HG03066 (cell line): ENCODE measurements at regions not wholly inside any gene's neighbourhood (a gene's known extent, or its start where the extent isn't known, plus 50 kb on each side); places are given as distances from the start of the nearest gene placed in this dataset.
"Not testable (repeated sequence)": the region's sequence is repeated elsewhere in the genome, so short reads cannot be mapped to it uniquely, and the experiment has no call there.

Experiments used
- ATAC-seq: cut with Tn5 transposase; IDR thresholded peaks from one replicate; pipeline ENCODE4 v1.9.1; 2021; ENCODE audit warnings: low read depth; ENCODE audit not compliant: unreplicated experiment

GRCh38 chr4:116215622-116216021, 869.8 kb downstream of the TRAM1L1 start:
- no peak for ATAC-seq

GRCh38 chr4:116202524-116202923, 882.9 kb downstream of the TRAM1L1 start:
- no peak for ATAC-seq

- ATAC-seq, result no peak
Measured at GRCh38 chr4:116197317-116197809, 888.0 kb downstream of the TRAM1L1 start.

- ATAC-seq, result no peak
Measured at GRCh38 chr4:116183241-116183640, 902.1 kb downstream of the TRAM1L1 start.

GRCh38 chr4:116180157-116180601, 905.2 kb downstream of the TRAM1L1 start:
- ATAC-seq, result no peak

- ATAC-seq, result not testable (repeated sequence)
Measured at GRCh38 chr4:116151371-116151770, 934.0 kb downstream of the TRAM1L1 start.

GRCh38 chr4:116150152-116150551, 935.2 kb downstream of the TRAM1L1 start:
- ATAC-seq, result no peak

- ATAC-seq, result no peak
Measured at GRCh38 chr4:116143198-116143597, 942.2 kb downstream of the TRAM1L1 start.

- ATAC-seq, result no peak
Measured at GRCh38 chr4:116132946-116133345, 952.4 kb downstream of the TRAM1L1 start.

- no peak for ATAC-seq
Measured at GRCh38 chr4:116126794-116127193, 958.6 kb downstream of the TRAM1L1 start.

- no peak for ATAC-seq
Measured at GRCh38 chr4:116122124-116122523, 963.3 kb downstream of the TRAM1L1 start.

GRCh38 chr4:116118221-116118620, 967.2 kb downstream of the TRAM1L1 start:
- ATAC-seq, result no peak

GRCh38 chr4:116112861-116113260, 972.5 kb downstream of the TRAM1L1 start:
- ATAC-seq, result not testable (repeated sequence)

- ATAC-seq, result no peak
Measured at GRCh38 chr4:116110713-116111112, 974.7 kb downstream of the TRAM1L1 start.

GRCh38 chr4:116108606-116109005, 976.8 kb downstream of the TRAM1L1 start:
- ATAC-seq, result no peak

GRCh38 chr4:116101321-116101720, 984.1 kb downstream of the TRAM1L1 start:
- ATAC-seq, result no peak

- no peak for ATAC-seq
Measured at GRCh38 chr4:116099596-116099995, 985.8 kb downstream of the TRAM1L1 start.

- ATAC-seq, result not testable (repeated sequence)
Measured at GRCh38 chr4:116097353-116097752, 983.9 kb upstream of the NDST4 start.

- no peak for ATAC-seq
Measured at GRCh38 chr4:116092961-116093360, 979.5 kb upstream of the NDST4 start.

GRCh38 chr4:116088771-116089170, 975.4 kb upstream of the NDST4 start:
- no peak for ATAC-seq

- no peak for ATAC-seq
Measured at GRCh38 chr4:116082808-116083366, 969.5 kb upstream of the NDST4 start.

- no peak for ATAC-seq
Measured at GRCh38 chr4:116073051-116073450, 959.6 kb upstream of the NDST4 start.

- no peak for ATAC-seq
Measured at GRCh38 chr4:116070283-116070682, 956.9 kb upstream of the NDST4 start.
